C4-2B (cell line): ENCODE measurements at regions not wholly inside any gene's neighbourhood (a gene's known extent, or its start where the extent isn't known, plus 50 kb on each side); places are given as distances from the start of the nearest gene placed in this dataset.

Experiments used
- CTCF ChIP-seq: fragments of 450-650 bp; conservative IDR thresholded peaks from 2 replicates; pipeline ENCODE4 v1.5.1; 2017; ENCODE audit warnings: mild to moderate bottlenecking
- ZFX ChIP-seq: fragments of 450-650 bp; IDR thresholded peaks from 2 replicates; pipeline ENCODE4 v1.6.1; 2017

DNA sequence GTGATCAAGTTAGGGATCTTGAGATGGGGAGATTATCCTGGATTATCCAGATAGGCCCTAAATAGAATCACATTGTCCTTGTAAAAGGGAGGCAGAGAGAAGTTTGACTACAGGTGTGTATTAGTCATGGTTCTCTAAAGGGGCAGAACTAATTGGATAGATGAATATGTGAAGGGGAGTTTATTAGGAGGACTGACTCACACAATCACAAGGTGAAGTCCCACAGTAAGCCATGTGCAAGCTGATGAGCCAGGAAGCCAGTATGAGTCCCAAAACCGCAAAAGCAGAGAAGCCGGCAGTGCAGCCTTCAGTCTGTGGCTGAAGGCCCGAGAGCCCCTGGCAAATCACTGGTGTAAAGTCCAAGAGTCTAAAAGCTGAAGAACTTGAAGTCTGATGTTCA is 275.8 kb downstream of the KCNS3 start:
- no peak for TF ChIP-seq CTCF
- no peak for TF ChIP-seq ZFX
